GM08714 (cell line): ENCODE measurements at regions not wholly inside any gene's neighbourhood (a gene's known extent, or its start where the extent isn't known, plus 50 kb on each side); places are given as distances from the start of the nearest gene placed in this dataset.

Source experiments
- H3K4me3 ChIP-seq: fragments of 200-500 bp; sonication (Bioruptor generic); 2 replicates; pipeline ENCODE4 v1.5.1; 2014; ENCODE audit warnings: mild to moderate bottlenecking, low read length, inconsistent platforms
- ZNF274 ChIP-seq: IDR thresholded peaks from 2 replicates; pipeline ENCODE4 v1.6.1; 2012; ENCODE audit warnings: mild to moderate bottlenecking, low read depth, low read length

GRCh38 chr2:145635706-145636427 lies 1115.9 kb upstream of the ZEB2 start:
- H3K4me3 ChIP-seq, result no peak overlapping the region
- no peak for TF ChIP-seq ZNF274

- no peak overlapping the region for H3K4me3 ChIP-seq
- no peak for TF ChIP-seq ZNF274
Measured at GRCh38 chr2:145631561-145631960, 1111.6 kb upstream of the ZEB2 start.

GRCh38 chr2:145626301-145626700 lies 1106.4 kb upstream of the ZEB2 start:
- no peak for TF ChIP-seq ZNF274
- H3K4me3 ChIP-seq, result no peak overlapping the region

- no peak for TF ChIP-seq ZNF274
- no peak overlapping the region for H3K4me3 ChIP-seq
Measured at GRCh38 chr2:145625111-145625510, 1105.2 kb upstream of the ZEB2 start.

GRCh38 chr2:145623136-145623535 lies 1103.2 kb upstream of the ZEB2 start:
- no peak overlapping the region for H3K4me3 ChIP-seq
- no peak for TF ChIP-seq ZNF274

- no peak overlapping the region for H3K4me3 ChIP-seq
- no peak for TF ChIP-seq ZNF274
Measured at GRCh38 chr2:145622285-145622684, 1102.4 kb upstream of the ZEB2 start.

GRCh38 chr2:145617906-145618305 lies 1098.0 kb upstream of the ZEB2 start:
- TF ChIP-seq ZNF274, result no peak
- no peak overlapping the region for H3K4me3 ChIP-seq

- TF ChIP-seq ZNF274, result no peak
- H3K4me3 ChIP-seq, result no peak overlapping the region
Measured at GRCh38 chr2:145617420-145617819, 1097.5 kb upstream of the ZEB2 start.

GRCh38 chr2:145615626-145616025 lies 1095.7 kb upstream of the ZEB2 start:
- no peak for TF ChIP-seq ZNF274
- no peak overlapping the region for H3K4me3 ChIP-seq

GRCh38 chr2:145609951-145610350 lies 1090.0 kb upstream of the ZEB2 start:
- no peak overlapping the region for H3K4me3 ChIP-seq
- no peak for TF ChIP-seq ZNF274

GRCh38 chr2:145601361-145601925 lies 1081.5 kb upstream of the ZEB2 start:
- TF ChIP-seq ZNF274, result no peak
- H3K4me3 ChIP-seq, result no peak overlapping the region

GRCh38 chr2:145600811-145601210 lies 1080.9 kb upstream of the ZEB2 start:
- H3K4me3 ChIP-seq, result no peak overlapping the region
- TF ChIP-seq ZNF274, result no peak

- TF ChIP-seq ZNF274, result no peak
- H3K4me3 ChIP-seq, result no peak overlapping the region
Measured at GRCh38 chr2:145599756-145600155, 1079.8 kb upstream of the ZEB2 start.

GRCh38 chr2:145598434-145598833 lies 1078.5 kb upstream of the ZEB2 start:
- no peak overlapping the region for H3K4me3 ChIP-seq
- no peak for TF ChIP-seq ZNF274

GRCh38 chr2:145597809-145598208 lies 1077.9 kb upstream of the ZEB2 start:
- H3K4me3 ChIP-seq, result no peak overlapping the region

GRCh38 chr2:145597006-145597405 lies 1077.1 kb upstream of the ZEB2 start:
- no peak overlapping the region for H3K4me3 ChIP-seq
- TF ChIP-seq ZNF274, result no peak

More at GRCh38 chr2:145597809-145598208, 1077.9 kb upstream of the ZEB2 start:
- no peak for TF ChIP-seq ZNF274
